ENCODE measurements at regions not wholly inside any gene's neighbourhood (a gene's known extent, or its start where the extent isn't known, plus 50 kb on each side); places are given as distances from the start of the nearest gene placed in this dataset.

- TF ChIP-seq CTCF (IDR thresholded peaks at IDR 0.05), result no peak
- no peaks in the 10 kb centered on the region for H3K36me3 ChIP-seq (ENCODE audit: insufficient read depth, low read length)
- no peaks in the 10 kb centered on the region for H3K9me3 Mint-ChIP-seq
Measured at GRCh38 chr9:80794197-80794596, 895.1 kb downstream of the TLE1 start.

GRCh38 chr9:80793706-80794105 is 895.6 kb downstream of the TLE1 start:
- ChIA-PET POLR2A (no interaction called here), CTCF (no interaction called here)
- intact Hi-C loops (cut with DNase I, micrococcal nuclease), result no loop called here
- H3K4me1 Mint-ChIP-seq (ENCODE audit: low read depth), result no peaks in the 10 kb centered on the region
- no peak overlapping the region for H3K4me3 Mint-ChIP-seq
- DNase-seq (no peak), ATAC-seq (ENCODE audit: poor library complexity) (no peak)
- H3K4me1 ChIP-seq (ENCODE audit: insufficient read depth, low read length), result no peaks in the 10 kb centered on the region
- peaks cover 0 to 4% of the 10 kb centered on the region in 2 experiments for H3K9me3 ChIP-seq (ENCODE audit: control insufficient read depth in 1 of 2, insufficient read depth in 1 of 2, low read length in 2 of 2)
- no peaks in the 10 kb centered on the region for H3K27me3 ChIP-seq (ENCODE audit: control insufficient read depth in 1 of 2, insufficient read depth in 2 of 2, low read length in 2 of 2)
- H3K27ac Mint-ChIP-seq, result no peak overlapping the region
- H3K27ac ChIP-seq (ENCODE audit: low read depth in 1 of 2, low read length in 2 of 2), result no peak overlapping the region
- H3K27me3 Mint-ChIP-seq, result no peaks in the 10 kb centered on the region
- H3K9me3 Mint-ChIP-seq, result no peaks in the 10 kb centered on the region
- no peak overlapping the region for H3K4me3 ChIP-seq (ENCODE audit: low read length)
- no peak for TF ChIP-seq CTCF (IDR thresholded peaks at IDR 0.05)
- no peaks in the 10 kb centered on the region for H3K36me3 Mint-ChIP-seq (ENCODE audit: low read depth)
- no peaks in the 10 kb centered on the region for H3K36me3 ChIP-seq (ENCODE audit: insufficient read depth, low read length)

More at GRCh38 chr9:80794197-80794596, 895.1 kb downstream of the TLE1 start:
- Mint-ChIP-seq H3K4me3 (no peak overlapping the region), H3K27me3 (no peaks in the 10 kb centered on the region), H3K27ac (no peak overlapping the region), H3K36me3 (ENCODE audit: low read depth) (no peaks in the 10 kb centered on the region), H3K4me1 (ENCODE audit: low read depth) (no peaks in the 10 kb centered on the region)
- CTCF ChIA-PET, result no interaction called here
- no peak overlapping the region for H3K4me3 ChIP-seq (ENCODE audit: low read length)
- H3K4me1 ChIP-seq (ENCODE audit: insufficient read depth, low read length), result no peaks in the 10 kb centered on the region
- POLR2A ChIA-PET, result no interaction called here
- intact Hi-C loops (cut with DNase I, micrococcal nuclease), result no loop called here
- H3K27ac ChIP-seq (ENCODE audit: low read depth in 1 of 2, low read length in 2 of 2), result no peak overlapping the region
- no peak for DNase-seq
- H3K27me3 ChIP-seq (ENCODE audit: control insufficient read depth in 1 of 2, insufficient read depth in 2 of 2, low read length in 2 of 2), result no peaks in the 10 kb centered on the region
- no peak for ATAC-seq (ENCODE audit: poor library complexity)
- peaks cover 0 to 4% of the 10 kb centered on the region in 2 experiments for H3K9me3 ChIP-seq (ENCODE audit: control insufficient read depth in 1 of 2, insufficient read depth in 1 of 2, low read length in 2 of 2)

- Histone ChIP-seq H3K36me3 (ENCODE audit: insufficient read depth, low read length) (no peaks in the 10 kb centered on the region), H3K9me3 (ENCODE audit: control insufficient read depth in 1 of 2, insufficient read depth in 1 of 2, low read length in 2 of 2) (peaks cover 3 to 4% of the 10 kb centered on the region in 2 experiments), H3K27ac (ENCODE audit: low read depth in 1 of 2, low read length in 2 of 2) (no peak overlapping the region), H3K4me3 (ENCODE audit: low read length) (no peak overlapping the region), H3K27me3 (ENCODE audit: control insufficient read depth in 1 of 2, insufficient read depth in 2 of 2, low read length in 2 of 2) (no peaks in the 10 kb centered on the region), H3K4me1 (ENCODE audit: insufficient read depth, low read length) (no peaks in the 10 kb centered on the region)
- no peak overlapping the region for H3K4me3 Mint-ChIP-seq
- no peaks in the 10 kb centered on the region for H3K36me3 Mint-ChIP-seq (ENCODE audit: low read depth)
- no peaks in the 10 kb centered on the region for H3K4me1 Mint-ChIP-seq (ENCODE audit: low read depth)
- no peak for TF ChIP-seq CTCF (IDR thresholded peaks at IDR 0.05)
- intact Hi-C loops (cut with DNase I, micrococcal nuclease), result no loop called here
- no peaks in the 10 kb centered on the region for H3K27me3 Mint-ChIP-seq
- POLR2A ChIA-PET, result no interaction called here
- DNase-seq (no peak), ATAC-seq (ENCODE audit: poor library complexity) (no peak)
- CTCF ChIA-PET, result no interaction called here
- H3K9me3 Mint-ChIP-seq, result no peaks in the 10 kb centered on the region
- H3K27ac Mint-ChIP-seq, result no peak overlapping the region
Measured at GRCh38 chr9:80792726-80793125, 896.6 kb downstream of the TLE1 start.

Measured in CD4-positive, alpha-beta T cell (primary cell).